Subcutaneous abdominal adipose tissue (tissue), 5 donors: ENCODE measurements at regions not wholly inside any gene's neighbourhood (a gene's known extent, or its start where the extent isn't known, plus 50 kb on each side); places are given as distances from the start of the nearest gene placed in this dataset.
"Not testable (repeated sequence)": the region's sequence is repeated elsewhere in the genome, so short reads cannot be mapped to it uniquely, and the experiment has no call there.

ENCODE experiments used
- H3K27ac ChIP-seq: one replicate; pipeline ENCODE4 v1.7.0; 2013; ENCODE audit warnings: low read depth, mild to moderate bottlenecking, inconsistent platforms, low read length, moderate library complexity
- H3K27me3 ChIP-seq, 5 donors: one replicate each; pipeline ENCODE4 v1.7.0; 2013; ENCODE audit warnings: low read length in 5 of 5, inconsistent platforms in 1 of 5; ENCODE audit not compliant: control insufficient read depth in 5 of 5, insufficient read depth in 4 of 5
- H3K36me3 ChIP-seq, 5 donors: one replicate each; pipeline ENCODE4 v1.7.0; 2013; ENCODE audit warnings: low read length in 5 of 5; ENCODE audit not compliant: control insufficient read depth in 5 of 5, insufficient read depth in 5 of 5
- H3K4me1 ChIP-seq, 5 donors: one replicate each; pipeline ENCODE4 v1.7.0; 2013; ENCODE audit warnings: low read length in 5 of 5, mild to moderate bottlenecking in 3 of 5, moderate library complexity in 1 of 5; ENCODE audit not compliant: control insufficient read depth in 5 of 5, insufficient read depth in 5 of 5
- H3K4me3 ChIP-seq, 5 donors: one replicate each; pipeline ENCODE4 v1.7.0; 2013; ENCODE audit warnings: low read length in 5 of 5, low read depth in 1 of 5
- H3K9ac ChIP-seq, 5 donors: one replicate each; pipeline ENCODE4 v1.7.0; 2013; ENCODE audit warnings: low read length in 5 of 5, mild to moderate bottlenecking in 4 of 5, moderate library complexity in 3 of 5
- H3K9me3 ChIP-seq, 5 donors: one replicate each; pipeline ENCODE4 v1.7.0; 2013; ENCODE audit warnings: low read length in 5 of 5; ENCODE audit not compliant: control insufficient read depth in 5 of 5
- donor health status: healthy.
- donor health status: healthy.
- donor health status: healthy.
- donor health status: healthy.
- donor health status: healthy.

- Histone ChIP-seq H3K4me1 (peaks cover 0 to 11% (median 11%) of the 10 kb centered on the region in 5 donors), H3K4me3 (peak overlapping the region in 2 of 5 donors; percentile 44 to 46), H3K27me3 (peaks cover 0 to 5% (median 0%) of the 10 kb centered on the region in 5 donors), H3K9me3 (peaks cover 4 to 11% (median 4%) of the 10 kb centered on the region in 5 donors), H3K27ac (no peak overlapping the region), H3K36me3 (no peaks in the 10 kb centered on the region), H3K9ac (peak overlapping the region in 1 of 5 donors; percentile 56)
These were observed 54.9 kb upstream of the NBPF3 start for GRCh38 chr1:21385022-21385421.

GRCh38 chr1:21384620-21385019 lies 55.3 kb upstream of the NBPF3 start:
- H3K4me1 ChIP-seq = peaks cover 0 to 11% (median 11%) of the 10 kb centered on the region in 5 donors

GRCh38 chr1:21383785-21384401 lies 56.0 kb upstream of the NBPF3 start:
- Histone ChIP-seq H3K27me3 (peaks cover 0 to 5% (median 0%) of the 10 kb centered on the region in 5 donors), H3K4me3 (no peak overlapping the region), H3K9ac (no peak overlapping the region), H3K36me3 (no peaks in the 10 kb centered on the region), H3K27ac (no peak overlapping the region), H3K9me3 (peaks cover 4 to 16% (median 8%) of the 10 kb centered on the region in 5 donors), H3K4me1 (peaks cover 0 to 11% (median 11%) of the 10 kb centered on the region in 5 donors)

More at GRCh38 chr1:21384620-21385019, 55.3 kb upstream of the NBPF3 start:
- Histone ChIP-seq H3K4me3 (peak overlapping the region in 2 of 5 donors; percentile 44 to 46), H3K27ac (no peak overlapping the region), H3K36me3 (no peaks in the 10 kb centered on the region), H3K27me3 (peaks cover 0 to 5% (median 0%) of the 10 kb centered on the region in 5 donors), H3K9ac (peak overlapping the region in 1 of 5 donors; percentile 56), H3K9me3 (peaks cover 4 to 14% (median 6%) of the 10 kb centered on the region in 5 donors)

- Histone ChIP-seq H3K9ac (no peak overlapping the region), H3K4me3 (no peak overlapping the region), H3K9me3 (peaks cover 4 to 20% (median 8%) of the 10 kb centered on the region in 5 donors), H3K27ac (no peak overlapping the region), H3K27me3 (peaks cover 0 to 5% (median 0%) of the 10 kb centered on the region in 5 donors), H3K4me1 (peaks cover 0 to 11% (median 11%) of the 10 kb centered on the region in 5 donors), H3K36me3 (no peaks in the 10 kb centered on the region)
These were observed 58.6 kb upstream of the NBPF3 start for GRCh38 chr1:21381354-21381753.

GRCh38 chr1:21380147-21380546 lies 59.8 kb upstream of the NBPF3 start:
- not testable (repeated sequence) for H3K9ac ChIP-seq, H3K27me3 ChIP-seq, H3K36me3 ChIP-seq, H3K27ac ChIP-seq, H3K4me3 ChIP-seq
- peaks cover 4 to 20% (median 8%) of the 10 kb centered on the region in 5 donors for H3K9me3 ChIP-seq
- peaks cover 0 to 11% (median 10%) of the 10 kb centered on the region in 5 donors for H3K4me1 ChIP-seq

- H3K27me3 ChIP-seq = peaks cover 0 to 5% (median 0%) of the 10 kb centered on the region in 5 donors
- H3K9me3 ChIP-seq = peaks cover 4 to 20% (median 8%) of the 10 kb centered on the region in 5 donors
- peaks cover 0 to 5% (median 4%) of the 10 kb centered on the region in 5 donors for H3K4me1 ChIP-seq
- H3K4me3 ChIP-seq = no peak overlapping the region
- no peak overlapping the region for H3K27ac ChIP-seq
- no peaks in the 10 kb centered on the region for H3K36me3 ChIP-seq
- H3K9ac ChIP-seq = no peak overlapping the region
These were observed 60.4 kb upstream of the NBPF3 start for GRCh38 chr1:21379571-21379970.

GRCh38 chr1:21378705-21379494 lies 61.0 kb upstream of the NBPF3 start:
- Histone ChIP-seq H3K27ac (no peak overlapping the region), H3K9me3 (peaks cover 4 to 20% (median 8%) of the 10 kb centered on the region in 5 donors), H3K9ac (no peak overlapping the region), H3K4me3 (no peak overlapping the region), H3K4me1 (no peaks in the 10 kb centered on the region), H3K27me3 (peaks cover 0 to 5% (median 0%) of the 10 kb centered on the region in 5 donors), H3K36me3 (no peaks in the 10 kb centered on the region)

GRCh38 chr1:21372383-21372782 lies 67.6 kb upstream of the NBPF3 start:
- Histone ChIP-seq H3K27me3 (no peaks in the 10 kb centered on the region), H3K9ac (no peak overlapping the region), H3K36me3 (no peaks in the 10 kb centered on the region), H3K4me3 (no peak overlapping the region), H3K27ac (no peak overlapping the region), H3K9me3 (no peaks in the 10 kb centered on the region), H3K4me1 (peaks cover 5 to 6% (median 5%) of the 10 kb centered on the region in 5 donors)

- no peaks in the 10 kb centered on the region for H3K27me3 ChIP-seq
- H3K9me3 ChIP-seq = no peaks in the 10 kb centered on the region
- H3K4me3 ChIP-seq = no peak overlapping the region
- H3K9ac ChIP-seq = no peak overlapping the region
- peaks cover 5 to 6% (median 5%) of the 10 kb centered on the region in 5 donors for H3K4me1 ChIP-seq
- H3K36me3 ChIP-seq = no peaks in the 10 kb centered on the region
- no peak overlapping the region for H3K27ac ChIP-seq
These were observed 70.0 kb upstream of the NBPF3 start for GRCh38 chr1:21369905-21370304.
